ENCODE measurements at regions not wholly inside any gene's neighbourhood (a gene's known extent, or its start where the extent isn't known, plus 50 kb on each side); places are given as distances from the start of the nearest gene placed in this dataset.
A peak's percentile ranks its signal among the peaks of the same experiment; 100 is the strongest.

- Histone ChIP-seq H3K27me3 (replicated peaks; ENCODE audit: control insufficient read depth, insufficient read depth, low read length) (no peaks in the 10 kb centered on the region), H3K4me3 (replicated peaks; ENCODE audit: low read depth, low read length) (no peak overlapping the region), H3K36me3 (ENCODE audit: control insufficient read depth, insufficient read depth, low read length) (no peaks in the 10 kb centered on the region)
- no peak for TF ChIP-seq CTCF (IDR thresholded peaks at IDR 0.05; ENCODE audit: insufficient read depth, low read length, poor library complexity, severe bottlenecking)
- no peak for DNase-seq (ENCODE audit: extremely low read depth, insufficient read length)
Observed at GRCh38 chr16:89027281-89027680, 50.3 kb upstream of the CBFA2T3 start.

GRCh38 chr16:89031715-89032659 is 55.0 kb upstream of the CBFA2T3 start:
- Histone ChIP-seq H3K36me3 (ENCODE audit: control insufficient read depth, insufficient read depth, low read length) (no peaks in the 10 kb centered on the region), H3K4me3 (replicated peaks; ENCODE audit: low read depth, low read length) (0 out of 2 replicates have a peak overlapping the region, but pooled peaks have one; percentile 2), H3K27me3 (replicated peaks; ENCODE audit: control insufficient read depth, insufficient read depth, low read length) (no peaks in the 10 kb centered on the region; the same call in 1 of the 2 replicates)
- peak; percentile 70 for DNase-seq (ENCODE audit: extremely low read depth, insufficient read length)
- TF ChIP-seq CTCF (IDR thresholded peaks at IDR 0.05; ENCODE audit: insufficient read depth, low read length, poor library complexity, severe bottlenecking) = no peak

- TF ChIP-seq CTCF (IDR thresholded peaks at IDR 0.05; ENCODE audit: insufficient read depth, low read length, poor library complexity, severe bottlenecking) = no peak
- no peak overlapping the region for H3K4me3 ChIP-seq (replicated peaks; ENCODE audit: low read depth, low read length)
- H3K36me3 ChIP-seq (ENCODE audit: control insufficient read depth, insufficient read depth, low read length) = no peaks in the 10 kb centered on the region
- H3K27me3 ChIP-seq (replicated peaks; ENCODE audit: control insufficient read depth, insufficient read depth, low read length) = no peaks in the 10 kb centered on the region; the same call in 1 of the 2 replicates
- DNase-seq (ENCODE audit: extremely low read depth, insufficient read length) = no peak
Observed at GRCh38 chr16:89033304-89033703, 56.3 kb upstream of the CBFA2T3 start.

GRCh38 chr16:89033796-89034572 is 57.0 kb upstream of the CBFA2T3 start:
- H3K4me3 ChIP-seq (replicated peaks; ENCODE audit: low read depth, low read length) = no peak overlapping the region
- no peaks in the 10 kb centered on the region for H3K36me3 ChIP-seq (ENCODE audit: control insufficient read depth, insufficient read depth, low read length)
- no peak for TF ChIP-seq CTCF (IDR thresholded peaks at IDR 0.05; ENCODE audit: insufficient read depth, low read length, poor library complexity, severe bottlenecking)
- no peaks in the 10 kb centered on the region; the same call in 1 of the 2 replicates for H3K27me3 ChIP-seq (replicated peaks; ENCODE audit: control insufficient read depth, insufficient read depth, low read length)
- DNase-seq (ENCODE audit: extremely low read depth, insufficient read length) = no peak

- no peak for TF ChIP-seq CTCF (IDR thresholded peaks at IDR 0.05; ENCODE audit: insufficient read depth, low read length, poor library complexity, severe bottlenecking)
- Histone ChIP-seq H3K36me3 (ENCODE audit: control insufficient read depth, insufficient read depth, low read length) (no peaks in the 10 kb centered on the region), H3K27me3 (replicated peaks; ENCODE audit: control insufficient read depth, insufficient read depth, low read length) (no peaks in the 10 kb centered on the region; the same call in 1 of the 2 replicates), H3K4me3 (replicated peaks; ENCODE audit: low read depth, low read length) (no peak overlapping the region)
- DNase-seq (ENCODE audit: extremely low read depth, insufficient read length) = no peak
Observed at GRCh38 chr16:89034573-89034961, 57.6 kb upstream of the CBFA2T3 start.

All from GM06990 (cell line).